IMR-90 (cell line): ENCODE measurements at regions not wholly inside any gene's neighbourhood (a gene's known extent, or its start where the extent isn't known, plus 50 kb on each side); places are given as distances from the start of the nearest gene placed in this dataset.

ENCODE experiments used
- BHLHE40 ChIP-seq: fragments of 150-350 bp; IDR thresholded peaks from 2 replicates; pipeline ENCODE4 v1.6.1; 2016; ENCODE audit warnings: mild to moderate bottlenecking, low read depth, low read length
- FOS ChIP-seq: fragments of 150-350 bp; IDR thresholded peaks from 2 replicates; pipeline ENCODE4 v1.6.1; 2016; ENCODE audit warnings: low read depth, low read length
- MAFK ChIP-seq: IDR thresholded peaks from 2 replicates; pipeline ENCODE4 v1.6.1; 2012; ENCODE audit warnings: low read depth, low read length, improper control_type of control experiment
- POLR2A ChIP-seq: IDR thresholded peaks from 2 replicates; pipeline ENCODE4 v1.6.1; 2012; ENCODE audit warnings: mild to moderate bottlenecking, low read depth, low read length
- RAD21 ChIP-seq: IDR thresholded peaks from 2 replicates; pipeline ENCODE4 v1.6.1; 2012; ENCODE audit warnings: low read length, improper control_type of control experiment
- RCOR1 ChIP-seq: IDR thresholded peaks from 2 replicates; pipeline ENCODE4 v1.6.1; 2012; ENCODE audit warnings: mild to moderate bottlenecking, low read length, improper control_type of control experiment; ENCODE audit not compliant: insufficient replicate concordance
- TF ChIP-seq, protein P1 (sequence below): conservative IDR thresholded peaks from 2 replicates; pipeline ENCODE4 v1.5.1; 2012; ENCODE audit warnings: mild to moderate bottlenecking, low read depth, low read length, improper control_type of control experiment
- TF ChIP-seq, protein P2 (sequence below): fragments of 150-350 bp; IDR thresholded peaks from 2 replicates; pipeline ENCODE4 v1.6.1; 2016; ENCODE audit warnings: low read depth, mild to moderate bottlenecking, low read length, moderate library complexity, borderline replicate concordance
- TF ChIP-seq, protein P3 (sequence below): fragments of 150-350 bp; IDR thresholded peaks from 2 replicates; pipeline ENCODE4 v1.6.1; 2017; ENCODE audit warnings: mild to moderate bottlenecking, antibody characterized with exemption, low read length, low read depth

DNA sequence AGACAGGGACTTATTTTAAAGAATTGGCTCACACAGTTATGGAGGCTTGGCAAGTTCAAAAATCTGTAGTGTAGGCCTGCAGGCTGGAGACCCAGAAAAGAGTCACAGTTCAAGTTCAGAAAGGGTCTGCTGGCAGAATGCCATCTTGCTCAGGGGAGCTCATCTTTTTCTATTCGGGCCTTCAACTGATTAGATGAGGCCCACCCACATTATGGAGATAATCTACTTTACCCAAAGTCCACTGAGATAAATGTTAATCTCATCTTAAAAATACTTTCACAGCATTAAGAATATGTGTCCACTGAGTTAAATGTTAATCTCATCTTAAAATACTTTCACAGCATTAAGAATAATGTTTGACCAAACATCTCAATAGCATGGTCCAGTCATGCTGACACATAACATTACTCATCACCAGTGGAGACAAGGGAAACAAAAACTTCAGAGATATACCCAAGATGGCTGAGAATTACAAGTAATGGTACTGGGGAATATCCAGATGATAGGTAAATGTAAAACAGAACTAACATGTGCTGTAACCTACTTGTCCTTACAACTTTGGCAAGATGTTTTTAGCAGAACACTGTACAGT, 74.3 kb upstream of the STAC start:
- TF ChIP-seq, protein P1, sequence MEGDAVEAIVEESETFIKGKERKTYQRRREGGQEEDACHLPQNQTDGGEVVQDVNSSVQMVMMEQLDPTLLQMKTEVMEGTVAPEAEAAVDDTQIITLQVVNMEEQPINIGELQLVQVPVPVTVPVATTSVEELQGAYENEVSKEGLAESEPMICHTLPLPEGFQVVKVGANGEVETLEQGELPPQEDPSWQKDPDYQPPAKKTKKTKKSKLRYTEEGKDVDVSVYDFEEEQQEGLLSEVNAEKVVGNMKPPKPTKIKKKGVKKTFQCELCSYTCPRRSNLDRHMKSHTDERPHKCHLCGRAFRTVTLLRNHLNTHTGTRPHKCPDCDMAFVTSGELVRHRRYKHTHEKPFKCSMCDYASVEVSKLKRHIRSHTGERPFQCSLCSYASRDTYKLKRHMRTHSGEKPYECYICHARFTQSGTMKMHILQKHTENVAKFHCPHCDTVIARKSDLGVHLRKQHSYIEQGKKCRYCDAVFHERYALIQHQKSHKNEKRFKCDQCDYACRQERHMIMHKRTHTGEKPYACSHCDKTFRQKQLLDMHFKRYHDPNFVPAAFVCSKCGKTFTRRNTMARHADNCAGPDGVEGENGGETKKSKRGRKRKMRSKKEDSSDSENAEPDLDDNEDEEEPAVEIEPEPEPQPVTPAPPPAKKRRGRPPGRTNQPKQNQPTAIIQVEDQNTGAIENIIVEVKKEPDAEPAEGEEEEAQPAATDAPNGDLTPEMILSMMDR, result no peak
- TF ChIP-seq POLR2A (no peak), BHLHE40 (no peak), RCOR1 (no peak), MAFK (no peak), RAD21 (no peak), FOS (no peak)
- TF ChIP-seq, protein P2, sequence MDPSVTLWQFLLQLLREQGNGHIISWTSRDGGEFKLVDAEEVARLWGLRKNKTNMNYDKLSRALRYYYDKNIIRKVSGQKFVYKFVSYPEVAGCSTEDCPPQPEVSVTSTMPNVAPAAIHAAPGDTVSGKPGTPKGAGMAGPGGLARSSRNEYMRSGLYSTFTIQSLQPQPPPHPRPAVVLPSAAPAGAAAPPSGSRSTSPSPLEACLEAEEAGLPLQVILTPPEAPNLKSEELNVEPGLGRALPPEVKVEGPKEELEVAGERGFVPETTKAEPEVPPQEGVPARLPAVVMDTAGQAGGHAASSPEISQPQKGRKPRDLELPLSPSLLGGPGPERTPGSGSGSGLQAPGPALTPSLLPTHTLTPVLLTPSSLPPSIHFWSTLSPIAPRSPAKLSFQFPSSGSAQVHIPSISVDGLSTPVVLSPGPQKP, result no peak
- TF ChIP-seq, protein P3, sequence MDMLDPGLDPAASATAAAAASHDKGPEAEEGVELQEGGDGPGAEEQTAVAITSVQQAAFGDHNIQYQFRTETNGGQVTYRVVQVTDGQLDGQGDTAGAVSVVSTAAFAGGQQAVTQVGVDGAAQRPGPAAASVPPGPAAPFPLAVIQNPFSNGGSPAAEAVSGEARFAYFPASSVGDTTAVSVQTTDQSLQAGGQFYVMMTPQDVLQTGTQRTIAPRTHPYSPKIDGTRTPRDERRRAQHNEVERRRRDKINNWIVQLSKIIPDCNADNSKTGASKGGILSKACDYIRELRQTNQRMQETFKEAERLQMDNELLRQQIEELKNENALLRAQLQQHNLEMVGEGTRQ, result no peak
